Activated CD8-positive, alpha-beta memory T cell treated with anti-CD3 and anti-CD28 coated beads for 48 hours (primary cell): ENCODE measurements at regions not wholly inside any gene's neighbourhood (a gene's known extent, or its start where the extent isn't known, plus 50 kb on each side); places are given as distances from the start of the nearest gene placed in this dataset.
A peak's percentile ranks its signal among the peaks of the same experiment; 100 is the strongest.
"Not testable (repeated sequence)": the region's sequence is repeated elsewhere in the genome, so short reads cannot be mapped to it uniquely, and the experiment has no call there.

Source experiments
- DNase-seq, 3 experiments: peaks; one replicate each; pipeline ENCODE4 v3.0.0-alpha.2; 2020; ENCODE audit warnings: low read depth in 2 of 3, low spot score in 2 of 3

DNA sequence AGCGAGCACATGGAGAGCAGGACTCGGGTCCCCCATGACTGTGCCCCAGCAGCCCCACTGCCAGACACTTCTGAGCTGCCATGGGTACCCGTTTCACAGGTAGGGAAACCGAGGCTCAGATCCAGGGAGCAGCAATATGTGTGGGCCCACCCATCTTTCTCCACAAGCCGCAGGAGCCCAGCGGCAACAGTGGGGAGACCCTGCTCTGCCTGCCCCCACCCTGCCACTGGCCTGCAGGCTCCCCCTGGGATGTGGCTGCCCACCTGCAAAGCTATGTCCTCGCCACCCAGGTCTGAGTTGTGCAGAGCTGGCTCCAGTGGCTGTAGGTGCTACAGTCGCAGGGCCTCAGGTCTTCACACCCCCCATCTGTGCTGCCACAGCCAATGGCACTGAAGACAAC is 50.6 kb upstream of the C1QTNF9B start:
- DNase-seq = no peak

GRCh38 chr13:23949200-23949599 is 51.9 kb upstream of the C1QTNF9B start:
- DNase-seq = no peak

- no peak for DNase-seq
These were observed 52.4 kb upstream of the C1QTNF9B start for GRCh38 chr13:23949736-23950135.

DNA sequence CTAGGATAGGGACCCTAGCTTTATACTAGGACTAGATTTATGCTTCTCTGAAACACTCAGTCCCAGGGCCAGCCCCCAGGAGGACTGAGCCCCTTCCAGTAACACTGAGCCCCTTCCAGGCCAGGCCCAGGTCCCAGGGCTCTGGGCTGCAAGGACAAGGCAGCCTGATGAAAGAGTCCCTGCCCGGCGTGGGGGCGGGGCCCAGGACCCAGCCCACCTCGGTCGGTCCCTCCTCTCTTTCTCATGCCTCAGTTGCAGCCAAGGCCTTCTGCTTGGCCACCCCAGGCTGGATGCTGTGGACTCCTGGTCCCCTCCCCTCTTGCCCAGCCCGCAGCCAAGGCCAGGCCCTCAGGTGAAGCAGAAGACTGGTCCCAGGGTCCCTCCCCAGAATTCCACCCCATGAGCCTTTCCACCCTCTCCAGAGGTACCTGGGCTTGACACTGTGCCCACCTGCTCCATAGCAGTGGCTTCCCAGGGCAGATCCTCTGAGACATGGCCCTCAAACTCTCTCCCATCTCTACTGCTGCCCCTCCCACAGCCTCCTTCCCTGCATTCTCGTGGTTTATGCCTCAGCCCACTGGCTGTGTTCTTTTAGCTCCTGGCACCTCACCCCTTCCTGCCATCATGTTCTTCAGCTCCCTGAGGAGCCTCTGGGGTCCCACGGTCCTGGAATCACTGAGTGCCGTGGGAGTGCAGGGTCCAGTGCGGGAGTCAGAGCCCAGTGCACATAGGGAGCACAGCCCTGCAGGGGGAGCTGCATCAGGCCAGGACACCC is 53.6 kb upstream of the C1QTNF9B start:
- no peak for DNase-seq

DNA sequence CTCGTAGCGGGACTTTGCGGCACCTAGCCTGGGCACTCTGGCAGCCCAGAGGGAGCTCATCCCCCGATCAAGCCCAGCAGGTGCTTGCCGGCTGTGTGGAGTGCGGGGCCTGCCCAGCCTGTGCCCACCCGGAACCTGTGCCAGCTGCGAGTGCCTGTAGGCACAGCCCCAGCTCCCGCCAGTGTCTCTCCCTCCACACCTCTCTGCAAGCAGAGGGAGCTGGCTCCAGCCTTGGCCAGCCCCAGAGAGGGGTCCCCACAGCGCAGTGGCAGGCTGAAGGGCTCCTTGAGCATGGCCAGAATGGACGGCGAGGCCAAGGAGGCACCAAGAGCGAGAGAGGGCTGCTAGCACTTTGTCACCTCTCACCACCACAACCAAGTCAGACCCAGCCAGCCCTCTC is 55.5 kb upstream of the C1QTNF9B start:
- no peak for DNase-seq

GRCh38 chr13:23953860-23954512 is 56.7 kb upstream of the C1QTNF9B start:
- no peak for DNase-seq

DNA sequence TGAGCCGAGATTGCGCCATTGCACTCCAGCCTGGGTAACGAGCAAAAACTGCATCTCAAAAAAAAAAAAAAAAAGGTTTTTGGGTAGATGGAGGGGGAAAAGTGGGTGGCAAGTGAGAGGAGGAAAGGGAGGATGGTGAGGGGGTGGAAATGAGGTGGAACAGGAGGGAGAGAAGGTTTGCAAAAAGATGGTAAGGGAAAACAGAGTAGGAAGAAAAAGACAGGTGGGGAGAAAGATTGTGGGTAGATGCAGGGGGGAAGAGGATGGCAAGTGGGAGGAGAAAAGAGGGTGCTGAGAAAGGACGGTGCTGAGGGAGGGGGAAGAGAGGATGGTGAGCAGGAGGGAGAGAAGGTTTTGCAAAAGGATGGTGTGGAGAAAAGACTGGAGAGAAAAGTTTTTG is 57.8 kb upstream of the C1QTNF9B start:
- DNase-seq = no peak

GRCh38 chr13:23956106-23956505 is 58.8 kb upstream of the C1QTNF9B start:
- no peak for DNase-seq

DNA sequence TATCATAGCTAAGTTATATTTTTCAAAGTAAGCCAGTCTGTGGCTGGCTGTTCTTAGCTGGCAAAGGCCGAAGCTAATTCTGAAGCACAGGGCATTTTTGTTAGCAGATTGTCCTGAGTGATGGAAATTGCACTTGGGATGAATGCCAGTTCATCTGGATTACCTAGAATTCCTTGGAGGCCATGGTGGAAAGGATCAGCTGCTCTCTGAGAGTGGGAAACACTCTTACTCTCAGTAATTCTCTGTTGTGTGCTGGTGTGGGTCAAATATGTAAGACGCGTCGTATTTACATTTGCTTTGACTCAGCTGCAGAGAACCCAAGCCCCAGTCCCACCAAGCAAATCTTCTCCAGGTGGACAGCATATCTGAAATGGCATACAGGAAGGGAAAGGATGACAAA is 60.7 kb upstream of the C1QTNF9B start:
- DNase-seq = no peak

DNA sequence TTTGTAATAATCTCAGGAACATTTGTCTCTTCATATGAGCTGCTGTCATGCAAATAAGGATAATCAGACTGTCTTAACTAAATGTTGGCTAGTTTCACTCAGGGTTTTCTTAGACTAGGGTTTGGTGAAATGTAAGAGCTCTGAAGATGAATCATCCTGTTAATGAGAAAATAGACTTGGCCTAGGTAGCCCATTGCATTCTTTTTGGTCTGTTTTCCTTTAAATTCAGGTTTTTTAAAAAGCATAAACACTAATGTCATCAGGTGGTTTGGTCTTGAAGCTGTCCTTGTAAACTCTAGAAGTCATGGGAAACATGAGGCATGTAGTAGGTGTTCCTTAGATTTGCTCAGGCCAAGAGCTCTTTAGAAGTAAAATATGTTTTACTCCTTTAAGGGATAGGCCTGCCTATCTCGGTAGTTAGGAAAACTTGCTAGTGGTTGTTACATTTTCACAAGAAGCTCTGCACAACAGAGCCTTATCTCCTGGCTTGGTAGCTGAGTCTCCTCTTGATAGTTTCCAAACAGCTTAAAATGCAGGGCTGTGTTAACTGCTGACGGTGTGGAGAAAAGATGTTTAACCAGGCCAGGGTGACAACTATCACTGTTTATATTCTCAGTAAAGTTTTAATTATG is 62.0 kb upstream of the C1QTNF9B start:
- DNase-seq = no peak

- no peak for DNase-seq
These were observed 63.4 kb upstream of the C1QTNF9B start for GRCh38 chr13:23960566-23961156.

DNA sequence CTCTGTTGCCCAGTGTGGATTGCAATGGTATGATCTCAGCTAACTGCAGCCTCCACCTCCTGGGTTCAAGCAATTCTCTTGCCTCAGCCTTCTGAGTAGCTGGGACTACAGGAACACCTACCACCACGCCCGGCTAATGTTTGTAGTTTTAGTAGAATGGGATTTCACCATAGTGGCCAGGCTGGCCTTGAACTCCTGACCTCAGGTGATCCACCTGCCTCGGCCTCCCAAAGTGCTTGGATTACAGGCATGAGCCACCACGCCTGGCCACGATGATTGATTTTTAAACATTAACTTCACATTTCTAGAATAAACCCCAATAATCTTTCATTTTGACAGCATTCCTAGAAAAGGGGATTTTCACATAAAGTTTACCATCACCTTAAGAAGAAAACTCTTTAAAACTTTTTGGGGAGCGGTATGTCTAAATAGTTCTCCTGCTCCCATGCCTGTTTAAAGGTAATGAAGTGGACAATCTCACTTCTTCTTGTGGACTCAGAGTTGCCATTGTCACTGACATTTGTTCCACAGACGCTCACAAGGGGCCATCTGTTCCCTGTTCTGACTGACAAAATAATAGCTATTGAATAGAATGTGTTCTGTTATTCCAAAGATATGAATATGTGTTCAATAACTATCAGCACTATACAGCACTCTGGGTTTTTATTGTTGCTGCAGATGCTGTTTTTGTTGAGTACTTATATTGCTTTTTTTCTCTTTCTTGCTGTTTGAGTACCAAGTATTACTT is 66.1 kb upstream of the C1QTNF9B start:
- DNase-seq = no peak

GRCh38 chr13:23963947-23964346 is 66.6 kb upstream of the C1QTNF9B start:
- no peak for DNase-seq

- no peak for DNase-seq
These were observed 68.0 kb upstream of the C1QTNF9B start for GRCh38 chr13:23965346-23965745.

- no peak for DNase-seq
These were observed 69.0 kb upstream of the C1QTNF9B start for GRCh38 chr13:23966221-23966690.

- DNase-seq = no peak
These were observed 69.7 kb upstream of the C1QTNF9B start for GRCh38 chr13:23966691-23967615.

DNA sequence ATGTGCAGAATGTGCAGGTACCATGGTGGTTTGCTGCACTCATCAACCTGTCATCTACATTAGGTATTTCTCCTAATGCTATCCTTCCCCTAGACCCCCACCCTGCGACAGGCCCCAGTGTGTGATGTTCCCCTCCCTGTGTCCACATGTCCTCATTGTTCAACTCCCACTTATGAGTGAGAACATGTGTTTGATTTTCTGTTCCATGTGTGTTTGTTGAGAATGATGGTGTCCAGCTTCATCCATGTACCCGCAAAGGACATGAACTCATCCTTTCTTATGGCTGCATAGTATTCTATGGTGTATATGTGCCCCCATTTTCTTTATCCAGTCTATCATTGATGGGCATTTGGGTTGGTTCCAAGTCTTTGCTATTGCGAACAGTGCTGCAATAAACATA is 70.5 kb upstream of the C1QTNF9B start:
- not testable (repeated sequence) for DNase-seq

- DNase-seq = no peak
These were observed 72.3 kb upstream of the C1QTNF9B start for GRCh38 chr13:23969647-23970046.

- peak in 1 of 3 experiments; percentile 14 for DNase-seq
These were observed 82.3 kb upstream of the C1QTNF9B start for GRCh38 chr13:23979361-23980159.
